IMR-90 (cell line): ENCODE measurements at regions not wholly inside any gene's neighbourhood (a gene's known extent, or its start where the extent isn't known, plus 50 kb on each side); places are given as distances from the start of the nearest gene placed in this dataset.

Experiments
- BHLHE40 ChIP-seq: fragments of 150-350 bp; IDR thresholded peaks from 2 replicates; pipeline ENCODE4 v1.6.1; 2016; ENCODE audit warnings: mild to moderate bottlenecking, low read depth, low read length
- CEBPB ChIP-seq: IDR thresholded peaks from 2 replicates; pipeline ENCODE4 v1.6.1; 2012; ENCODE audit warnings: low read depth, low read length, improper control_type of control experiment
- CHD1 ChIP-seq: IDR thresholded peaks from 2 replicates; pipeline ENCODE4 v1.6.1; 2012; ENCODE audit warnings: low read depth, low read length, improper control_type of control experiment
- FOS ChIP-seq: fragments of 150-350 bp; IDR thresholded peaks from 2 replicates; pipeline ENCODE4 v1.6.1; 2016; ENCODE audit warnings: low read depth, low read length
- MAFK ChIP-seq: IDR thresholded peaks from 2 replicates; pipeline ENCODE4 v1.6.1; 2012; ENCODE audit warnings: low read depth, low read length, improper control_type of control experiment
- MXI1 ChIP-seq: IDR thresholded peaks from 2 replicates; pipeline ENCODE4 v1.6.1; 2012; ENCODE audit warnings: low read depth, mild to moderate bottlenecking, low read length, moderate library complexity, borderline replicate concordance
- NFE2L2 ChIP-seq: fragments of 150-350 bp; IDR thresholded peaks from 2 replicates; pipeline ENCODE4 v1.6.1; 2016; ENCODE audit warnings: low read depth, mild to moderate bottlenecking, low read length
- POLR2A ChIP-seq: IDR thresholded peaks from 2 replicates; pipeline ENCODE4 v1.6.1; 2012; ENCODE audit warnings: mild to moderate bottlenecking, low read depth, low read length
- RAD21 ChIP-seq: IDR thresholded peaks from 2 replicates; pipeline ENCODE4 v1.6.1; 2012; ENCODE audit warnings: low read length, improper control_type of control experiment
- RCOR1 ChIP-seq: IDR thresholded peaks from 2 replicates; pipeline ENCODE4 v1.6.1; 2012; ENCODE audit warnings: mild to moderate bottlenecking, low read length, improper control_type of control experiment; ENCODE audit not compliant: insufficient replicate concordance
- RFX5 ChIP-seq: IDR thresholded peaks from 2 replicates; pipeline ENCODE4 v1.8.0; 2012; ENCODE audit warnings: low read depth, mild to moderate bottlenecking, low read length, moderate library complexity
- SMC3 ChIP-seq: fragments of 150-350 bp; IDR thresholded peaks from 2 replicates; pipeline ENCODE4 v1.6.1; 2016; ENCODE audit warnings: low read depth, mild to moderate bottlenecking, antibody characterized with exemption, low read length, moderate library complexity
- TF ChIP-seq, protein P1 (sequence below): conservative IDR thresholded peaks from 2 replicates; pipeline ENCODE4 v1.5.1; 2012; ENCODE audit warnings: mild to moderate bottlenecking, low read depth, low read length, improper control_type of control experiment
- TF ChIP-seq, protein P2 (sequence below): fragments of 150-350 bp; IDR thresholded peaks from 2 replicates; pipeline ENCODE4 v1.6.1; 2016; ENCODE audit warnings: low read depth, mild to moderate bottlenecking, low read length, moderate library complexity, borderline replicate concordance

DNA sequence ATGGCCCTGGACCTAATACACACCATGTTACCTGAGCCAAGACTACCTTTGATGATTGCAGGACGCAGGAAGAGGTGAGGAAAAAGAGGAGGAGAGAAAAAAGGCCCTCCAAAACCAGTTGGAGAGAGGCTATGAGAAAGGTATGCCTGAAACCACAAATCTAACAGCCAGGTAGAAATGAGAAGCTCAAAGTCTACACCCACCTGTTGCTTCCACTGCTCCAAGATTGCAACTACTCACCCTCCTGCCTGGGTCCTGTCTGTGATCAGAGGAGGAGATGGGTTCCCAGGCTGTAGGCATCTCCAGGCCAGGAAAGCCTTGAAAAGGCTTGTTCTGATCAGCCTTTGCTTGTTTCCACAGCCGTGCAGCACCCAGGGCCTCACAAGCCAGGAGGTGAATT is 307.8 kb upstream of the USP24 start:
- TF ChIP-seq, protein P1, sequence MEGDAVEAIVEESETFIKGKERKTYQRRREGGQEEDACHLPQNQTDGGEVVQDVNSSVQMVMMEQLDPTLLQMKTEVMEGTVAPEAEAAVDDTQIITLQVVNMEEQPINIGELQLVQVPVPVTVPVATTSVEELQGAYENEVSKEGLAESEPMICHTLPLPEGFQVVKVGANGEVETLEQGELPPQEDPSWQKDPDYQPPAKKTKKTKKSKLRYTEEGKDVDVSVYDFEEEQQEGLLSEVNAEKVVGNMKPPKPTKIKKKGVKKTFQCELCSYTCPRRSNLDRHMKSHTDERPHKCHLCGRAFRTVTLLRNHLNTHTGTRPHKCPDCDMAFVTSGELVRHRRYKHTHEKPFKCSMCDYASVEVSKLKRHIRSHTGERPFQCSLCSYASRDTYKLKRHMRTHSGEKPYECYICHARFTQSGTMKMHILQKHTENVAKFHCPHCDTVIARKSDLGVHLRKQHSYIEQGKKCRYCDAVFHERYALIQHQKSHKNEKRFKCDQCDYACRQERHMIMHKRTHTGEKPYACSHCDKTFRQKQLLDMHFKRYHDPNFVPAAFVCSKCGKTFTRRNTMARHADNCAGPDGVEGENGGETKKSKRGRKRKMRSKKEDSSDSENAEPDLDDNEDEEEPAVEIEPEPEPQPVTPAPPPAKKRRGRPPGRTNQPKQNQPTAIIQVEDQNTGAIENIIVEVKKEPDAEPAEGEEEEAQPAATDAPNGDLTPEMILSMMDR = no peak
- TF ChIP-seq, protein P2, sequence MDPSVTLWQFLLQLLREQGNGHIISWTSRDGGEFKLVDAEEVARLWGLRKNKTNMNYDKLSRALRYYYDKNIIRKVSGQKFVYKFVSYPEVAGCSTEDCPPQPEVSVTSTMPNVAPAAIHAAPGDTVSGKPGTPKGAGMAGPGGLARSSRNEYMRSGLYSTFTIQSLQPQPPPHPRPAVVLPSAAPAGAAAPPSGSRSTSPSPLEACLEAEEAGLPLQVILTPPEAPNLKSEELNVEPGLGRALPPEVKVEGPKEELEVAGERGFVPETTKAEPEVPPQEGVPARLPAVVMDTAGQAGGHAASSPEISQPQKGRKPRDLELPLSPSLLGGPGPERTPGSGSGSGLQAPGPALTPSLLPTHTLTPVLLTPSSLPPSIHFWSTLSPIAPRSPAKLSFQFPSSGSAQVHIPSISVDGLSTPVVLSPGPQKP = no peak
- TF ChIP-seq RAD21 = no peak
- no peak for TF ChIP-seq POLR2A
- TF ChIP-seq MAFK = no peak
- no peak for TF ChIP-seq BHLHE40
- TF ChIP-seq SMC3 = no peak
- no peak for TF ChIP-seq CEBPB
- no peak for TF ChIP-seq RFX5
- no peak for TF ChIP-seq RCOR1
- no peak for TF ChIP-seq CHD1
- TF ChIP-seq MXI1 = no peak
- no peak for TF ChIP-seq NFE2L2
- TF ChIP-seq FOS = no peak
